ENCODE measurements at regions not wholly inside any gene's neighbourhood (a gene's known extent, or its start where the extent isn't known, plus 50 kb on each side); places are given as distances from the start of the nearest gene placed in this dataset.
"Not testable (repeated sequence)": the region's sequence is repeated elsewhere in the genome, so short reads cannot be mapped to it uniquely, and the experiment has no call there.

DNA sequence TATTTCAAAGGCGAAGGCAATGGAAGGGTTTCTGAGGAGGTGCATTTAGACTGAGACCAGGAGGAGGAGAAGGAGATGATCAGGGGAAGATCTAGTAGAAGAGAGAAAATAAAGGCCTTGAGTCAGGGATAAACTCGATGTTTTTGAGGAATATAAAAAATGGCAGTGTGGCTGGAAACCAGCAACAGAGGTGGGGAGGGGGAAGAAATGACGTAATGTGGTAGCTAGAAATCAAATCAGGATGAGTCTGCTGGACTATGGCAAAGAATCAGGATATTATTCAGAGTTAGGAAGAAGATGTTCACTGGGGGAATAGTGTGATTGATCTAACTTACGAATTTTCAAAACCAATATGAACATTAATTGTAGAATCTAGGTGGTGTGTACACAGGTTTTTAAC, 1673.9 kb upstream of the WWC1 start:
- DNase-seq (ENCODE audit: low spot score) = no peak
- FAIRE-seq = no peak

DNA sequence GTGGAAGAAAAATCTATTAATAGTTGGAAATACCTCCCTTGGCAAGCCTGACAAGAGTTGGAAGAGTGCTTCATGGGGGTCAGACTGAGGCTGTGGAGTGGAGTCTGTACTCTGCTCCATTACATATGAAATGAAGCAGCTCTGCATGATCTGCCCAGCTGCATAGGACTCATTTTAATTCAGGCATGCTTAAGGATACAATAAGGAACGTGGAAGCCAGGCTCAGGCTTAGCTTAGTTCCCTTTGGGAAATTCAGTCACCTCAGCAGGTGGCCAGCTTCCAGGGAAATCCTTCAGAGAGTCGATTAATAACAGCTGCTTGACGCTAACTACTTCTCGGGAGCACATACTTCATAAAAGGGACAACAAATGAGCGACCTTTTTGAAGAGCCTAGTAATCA, 1672.9 kb upstream of the WWC1 start:
- FAIRE-seq (no peak), DNase-seq (ENCODE audit: low spot score) (no peak)

DNA sequence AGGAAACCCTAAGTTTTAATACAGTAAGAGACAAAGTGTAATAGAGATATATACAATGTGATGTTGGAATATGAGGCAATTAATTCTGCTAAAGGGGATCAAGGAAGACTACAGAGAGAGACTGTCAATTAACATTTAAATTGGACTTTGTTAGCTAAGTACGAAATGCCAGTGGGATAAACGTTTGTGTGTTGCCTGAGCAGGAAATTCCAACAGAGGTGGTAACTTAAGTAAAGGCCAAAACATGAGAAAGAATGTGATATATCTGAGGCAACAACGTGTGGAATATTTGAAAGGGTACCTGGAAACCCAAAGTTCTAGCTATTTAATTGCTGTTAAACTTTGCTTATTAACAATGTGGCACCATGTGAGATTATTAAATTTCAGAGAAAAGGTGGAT, 1666.9 kb upstream of the WWC1 start:
- no peak for DNase-seq (ENCODE audit: low spot score)
- FAIRE-seq = no peak

DNA sequence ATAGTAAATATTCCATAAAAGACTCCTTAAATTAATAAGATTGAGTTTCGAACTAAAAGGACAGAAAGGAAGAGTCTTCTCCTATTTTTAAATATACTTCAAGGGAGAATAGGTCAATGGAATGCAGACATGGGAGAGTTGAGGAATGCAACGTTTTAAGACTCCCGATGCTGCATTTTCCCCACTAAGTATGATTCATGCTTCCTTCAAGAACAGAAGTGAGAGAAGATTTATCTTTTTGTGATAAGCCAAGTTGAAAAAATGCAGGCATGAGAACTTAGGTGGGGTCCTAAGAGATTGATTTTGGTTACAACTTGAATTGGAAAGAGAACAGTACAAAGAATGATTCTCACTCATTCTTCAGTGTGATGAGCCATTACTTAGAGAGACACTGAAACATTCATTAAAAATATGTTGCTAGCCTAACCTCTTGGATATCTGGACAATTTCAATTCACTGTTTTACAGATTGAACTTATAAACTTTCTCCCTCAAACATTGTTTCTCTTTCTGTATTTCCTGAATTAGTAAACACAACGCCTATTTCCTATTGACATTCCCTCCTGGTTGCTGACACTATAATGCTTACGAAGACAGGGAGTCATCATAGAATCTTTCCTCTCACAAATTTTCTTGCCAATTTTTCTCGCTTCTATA, 1666.1 kb upstream of the WWC1 start:
- FAIRE-seq (no peak), DNase-seq (ENCODE audit: low spot score) (no peak)

DNA sequence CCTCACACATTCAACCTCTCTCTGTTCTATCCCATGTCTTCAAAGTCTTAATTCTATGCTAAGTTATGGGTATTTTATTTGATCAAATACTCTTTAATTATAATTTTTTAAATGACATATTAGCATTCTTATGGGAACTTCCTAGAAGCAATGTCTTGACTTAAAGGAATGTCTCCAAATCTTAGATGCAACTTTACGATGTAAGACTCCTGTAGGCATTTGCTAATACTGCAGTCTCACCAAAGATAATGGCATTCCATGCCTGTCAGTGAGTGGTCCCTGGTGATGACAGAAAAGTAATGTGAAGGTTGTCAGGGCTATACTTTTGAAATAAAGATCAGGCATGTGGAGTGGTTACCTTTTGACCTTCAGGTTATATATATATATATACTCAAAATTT, 1654.2 kb upstream of the WWC1 start:
- FAIRE-seq = no peak
- DNase-seq (ENCODE audit: low spot score) = no peak

DNA sequence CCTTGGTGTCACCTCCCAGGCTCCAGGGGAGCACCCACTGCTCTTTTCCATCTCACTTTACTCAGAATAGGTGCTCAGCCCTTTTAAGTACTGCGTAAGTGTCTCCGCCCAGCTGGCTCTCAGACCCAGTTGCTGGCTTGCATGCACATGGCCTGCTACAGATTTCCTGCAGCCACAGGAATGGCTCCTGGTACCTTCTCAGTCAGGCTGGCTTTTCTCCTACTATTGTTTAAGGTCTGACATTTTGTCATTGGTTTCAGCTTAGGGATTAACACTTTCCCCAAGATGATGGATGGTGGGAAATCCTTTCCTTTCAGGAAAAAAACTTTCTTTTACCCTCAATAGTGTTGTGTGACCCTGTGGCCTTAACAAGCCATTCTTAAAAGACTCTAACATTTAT, 1652.3 kb upstream of the WWC1 start:
- FAIRE-seq (no peak), DNase-seq (ENCODE audit: low spot score) (no peak)

DNA sequence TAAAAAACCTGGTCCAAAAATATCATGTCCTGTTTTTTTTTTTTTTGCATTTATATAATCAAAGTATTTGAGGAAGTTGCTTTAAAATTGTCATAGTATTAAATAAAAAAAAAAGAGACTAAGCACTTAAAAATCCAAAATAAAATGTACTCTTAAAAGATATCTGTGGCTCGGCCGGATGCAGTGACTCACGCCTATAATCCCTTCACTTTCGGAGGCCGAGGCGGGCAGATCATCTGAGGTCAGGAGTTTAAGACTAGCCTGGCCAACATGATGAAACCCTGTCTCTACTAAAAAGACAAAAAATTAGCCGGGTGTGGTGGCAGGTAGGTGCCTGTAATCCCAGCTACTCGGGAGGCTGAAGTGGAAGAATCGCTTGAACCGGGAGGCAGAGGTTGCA, 1651.3 kb upstream of the WWC1 start:
- DNase-seq (ENCODE audit: low spot score); FAIRE-seq: not testable (repeated sequence)

DNA sequence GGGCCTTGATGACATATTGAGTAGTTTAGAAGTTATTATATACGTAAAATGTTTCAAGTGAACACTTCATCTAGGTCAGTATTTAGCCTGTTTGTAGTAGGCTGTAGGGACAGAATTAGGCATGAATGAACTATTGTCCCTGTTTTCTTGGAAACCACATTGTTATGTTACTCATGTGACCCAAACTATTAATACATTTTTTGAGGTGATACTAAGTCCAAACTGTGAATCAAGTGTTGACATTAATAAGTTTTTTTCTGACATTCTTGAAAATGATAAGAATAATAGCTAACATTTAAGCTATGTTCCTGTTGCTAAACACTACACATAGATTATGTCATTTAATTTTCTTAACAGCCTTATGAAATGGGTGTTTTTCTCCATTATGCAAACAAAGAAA, 1642.7 kb upstream of the WWC1 start:
- DNase-seq (ENCODE audit: low spot score) = no peak
- no peak for FAIRE-seq

DNA sequence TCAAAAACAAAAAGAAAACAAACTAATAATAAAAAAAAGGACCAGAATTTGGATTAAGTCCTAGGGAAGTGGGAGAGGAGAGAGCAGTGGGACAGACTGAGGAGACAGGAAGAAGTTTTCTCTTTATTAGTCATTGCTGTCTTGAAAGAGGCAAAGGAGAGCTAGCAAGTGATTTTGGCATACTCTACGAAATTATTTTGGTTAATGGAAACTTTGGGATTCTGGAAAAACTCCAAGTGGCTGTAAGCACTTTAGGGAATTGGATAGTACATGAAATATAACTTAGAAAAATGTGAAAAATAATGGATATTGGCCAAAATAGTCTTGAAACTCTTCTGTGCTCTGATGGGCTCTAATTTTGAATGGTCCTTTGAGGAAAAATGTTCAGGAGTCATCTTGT, 1641.8 kb upstream of the WWC1 start:
- no peak for FAIRE-seq
- no peak for DNase-seq (ENCODE audit: low spot score)

DNA sequence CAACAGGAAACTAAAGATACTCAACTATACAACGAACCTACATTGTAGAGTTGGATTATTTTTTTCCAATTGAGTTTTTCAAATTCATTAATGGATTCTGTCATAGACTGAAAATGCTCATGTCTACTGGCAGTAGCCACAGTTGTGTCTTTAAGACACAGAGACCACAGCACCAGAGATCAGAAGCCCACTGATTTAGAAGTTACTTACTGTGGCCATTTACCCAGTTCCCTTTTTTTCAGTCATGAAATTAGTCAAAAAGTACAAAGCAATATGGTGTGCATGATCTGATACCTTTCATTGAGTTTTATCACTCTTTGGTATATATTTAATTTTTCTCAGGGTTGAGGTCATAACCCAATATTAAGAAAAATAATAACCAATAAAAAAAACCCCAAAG, 1640.2 kb upstream of the WWC1 start:
- FAIRE-seq (no peak), DNase-seq (ENCODE audit: low spot score) (no peak)

DNA sequence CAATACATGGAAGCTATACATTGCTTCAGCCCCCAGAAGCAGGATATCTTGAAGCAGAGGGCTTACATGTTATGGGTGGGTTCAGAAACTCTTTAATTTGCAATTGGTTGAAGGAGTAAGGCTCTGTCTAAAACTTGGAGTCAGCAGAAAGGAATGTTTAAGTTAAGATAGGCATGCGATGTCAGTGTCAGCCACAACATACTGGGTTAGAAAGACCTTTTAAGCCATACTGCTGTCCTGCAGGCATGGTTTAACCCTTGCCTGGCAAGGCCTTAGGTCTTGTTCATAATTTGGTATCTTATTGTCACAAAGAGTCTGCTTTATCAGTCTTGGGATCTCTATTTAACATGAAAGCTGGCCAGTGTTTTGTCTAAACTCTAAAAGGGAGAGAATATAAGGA, 1619.6 kb upstream of the WWC1 start:
- no peak for DNase-seq (ENCODE audit: low spot score)
- FAIRE-seq = no peak

DNA sequence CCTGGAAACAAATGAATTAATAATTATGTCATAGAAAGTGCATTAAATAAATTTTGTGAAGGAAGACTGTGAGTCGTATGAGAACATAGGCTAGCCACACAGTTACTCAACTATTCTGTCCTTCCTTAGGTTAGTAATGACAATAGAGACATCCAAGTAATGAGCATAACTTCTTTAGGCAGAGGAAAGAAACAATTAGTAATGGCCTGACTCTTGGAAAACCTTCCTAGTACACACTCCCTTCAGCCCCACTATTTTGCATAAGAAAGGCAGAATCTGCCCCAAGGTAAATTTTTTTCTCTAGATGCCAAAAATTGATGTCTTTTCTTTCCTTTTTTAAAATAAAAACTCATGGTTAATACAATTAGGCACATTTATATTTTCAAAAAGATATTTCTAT, 1619.0 kb upstream of the WWC1 start:
- no peak for FAIRE-seq
- DNase-seq (ENCODE audit: low spot score) = no peak

DNA sequence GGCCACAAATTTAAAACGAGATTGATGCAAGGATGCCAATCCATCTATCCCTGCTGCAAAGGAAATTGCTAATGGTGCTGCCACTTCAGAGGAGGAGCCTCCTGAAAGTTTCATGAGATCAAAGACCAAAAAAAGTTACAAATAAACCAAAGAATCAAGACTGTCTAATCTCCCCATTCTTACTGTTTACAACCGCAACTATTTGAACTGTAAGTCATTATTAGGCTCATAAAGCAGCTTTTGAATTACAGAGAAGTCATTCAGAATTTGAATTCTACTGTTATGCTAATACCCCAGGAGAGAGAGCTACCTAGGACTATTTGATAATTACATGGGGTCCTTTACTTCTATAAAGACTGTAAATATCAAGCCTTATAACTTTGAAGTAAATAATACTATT, 1613.6 kb upstream of the WWC1 start:
- FAIRE-seq (no peak), DNase-seq (ENCODE audit: low spot score) (no peak)

DNA sequence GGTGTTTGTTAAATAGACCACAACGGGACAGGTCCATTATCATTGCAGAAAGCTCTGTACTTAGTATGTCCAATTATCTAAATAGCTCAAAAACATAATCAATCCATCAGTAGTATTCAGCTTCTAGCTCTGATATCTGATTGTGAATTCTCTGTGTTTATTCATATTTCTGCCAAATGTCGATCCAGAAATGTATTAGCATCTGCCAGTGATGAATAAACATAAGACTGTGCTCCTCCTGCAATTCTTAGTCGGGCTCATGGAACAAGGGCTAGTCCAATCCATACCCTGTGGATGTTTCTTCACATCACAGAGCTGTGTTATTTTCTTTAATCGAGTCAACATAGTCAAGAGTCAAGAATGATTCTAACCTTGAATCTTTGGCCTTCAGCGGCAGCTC, 1612.1 kb upstream of the WWC1 start:
- DNase-seq (ENCODE audit: low spot score) (no peak), FAIRE-seq (no peak)

DNA sequence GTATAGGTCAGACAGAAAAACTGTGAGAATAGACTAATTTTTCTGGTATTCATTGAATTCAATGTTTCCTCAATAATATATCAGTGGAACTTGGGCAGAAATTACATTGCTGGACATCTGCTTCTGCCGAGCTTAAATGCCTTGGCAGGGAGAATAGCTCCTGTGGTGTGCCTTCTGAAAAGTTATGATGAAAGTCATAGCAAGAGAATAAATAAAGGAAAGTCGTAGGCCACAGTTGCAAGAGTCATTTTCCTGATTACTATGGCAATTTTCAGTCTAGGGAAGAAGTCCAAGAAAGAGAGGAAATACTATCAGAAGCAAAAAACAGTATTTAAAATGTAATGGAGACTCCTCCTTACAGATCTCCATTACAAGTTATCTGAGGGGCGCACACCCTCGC, 1596.1 kb upstream of the WWC1 start:
- no peak for FAIRE-seq
- no peak for DNase-seq (ENCODE audit: low spot score)

DNA sequence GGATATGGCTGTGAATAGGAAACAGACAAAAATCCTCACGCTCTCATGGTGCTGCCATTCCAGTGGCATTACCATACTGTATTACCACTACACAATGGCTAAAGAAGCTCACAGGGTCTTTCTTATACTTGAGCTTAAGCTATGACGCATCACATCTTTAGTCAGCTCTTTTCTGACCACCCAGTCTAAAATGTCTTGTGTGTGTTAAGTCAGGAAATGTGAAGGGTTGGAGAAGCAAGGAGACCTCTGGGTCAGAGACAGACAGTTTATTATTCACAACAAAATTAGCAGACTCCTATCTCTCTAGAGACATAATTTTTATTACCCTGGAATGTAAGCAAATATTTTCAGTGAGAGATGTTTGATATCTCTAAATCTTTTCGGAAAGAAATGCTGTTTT, 1583.2 kb upstream of the WWC1 start:
- FAIRE-seq (no peak), DNase-seq (ENCODE audit: low spot score) (no peak)

DNA sequence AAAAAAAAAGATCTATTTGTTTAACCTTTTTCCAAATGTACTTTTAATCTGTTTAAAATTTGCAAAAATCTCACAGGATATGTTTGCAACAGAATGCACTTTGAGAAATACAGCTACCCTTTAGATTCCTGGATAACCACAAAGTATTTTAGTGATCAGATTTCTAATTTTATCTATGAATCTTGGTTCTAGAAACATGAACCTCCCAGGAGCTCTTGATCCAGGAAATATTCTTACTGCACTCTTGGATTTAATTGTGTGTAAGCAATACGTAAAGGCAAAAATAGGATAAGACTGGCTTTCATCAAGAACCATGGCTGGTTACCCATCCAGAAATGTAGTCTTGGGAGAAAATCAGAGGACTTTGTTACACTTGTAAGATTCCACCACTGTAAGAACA, 1581.8 kb upstream of the WWC1 start:
- FAIRE-seq (no peak), DNase-seq (ENCODE audit: low spot score) (no peak)

DNA sequence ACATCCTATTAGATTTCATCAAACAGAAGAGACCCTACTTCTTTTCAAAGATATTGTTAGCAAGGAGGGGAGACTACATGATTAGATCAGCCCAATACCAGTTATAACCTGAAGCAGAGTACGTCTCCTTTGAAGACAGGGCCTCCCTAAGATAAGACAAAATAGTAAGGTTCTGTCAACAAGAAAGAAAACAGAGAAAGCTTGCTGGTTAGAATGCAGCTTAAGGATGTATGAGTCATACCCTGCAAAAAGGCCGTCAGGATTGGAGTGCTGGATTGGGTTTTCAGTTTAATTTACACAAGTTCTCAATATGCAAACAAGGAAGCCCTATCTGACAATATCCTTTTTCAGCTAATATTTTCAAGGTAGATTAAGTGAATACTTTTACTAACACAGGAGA, 1581.2 kb upstream of the WWC1 start:
- no peak for DNase-seq (ENCODE audit: low spot score)
- FAIRE-seq = no peak

DNA sequence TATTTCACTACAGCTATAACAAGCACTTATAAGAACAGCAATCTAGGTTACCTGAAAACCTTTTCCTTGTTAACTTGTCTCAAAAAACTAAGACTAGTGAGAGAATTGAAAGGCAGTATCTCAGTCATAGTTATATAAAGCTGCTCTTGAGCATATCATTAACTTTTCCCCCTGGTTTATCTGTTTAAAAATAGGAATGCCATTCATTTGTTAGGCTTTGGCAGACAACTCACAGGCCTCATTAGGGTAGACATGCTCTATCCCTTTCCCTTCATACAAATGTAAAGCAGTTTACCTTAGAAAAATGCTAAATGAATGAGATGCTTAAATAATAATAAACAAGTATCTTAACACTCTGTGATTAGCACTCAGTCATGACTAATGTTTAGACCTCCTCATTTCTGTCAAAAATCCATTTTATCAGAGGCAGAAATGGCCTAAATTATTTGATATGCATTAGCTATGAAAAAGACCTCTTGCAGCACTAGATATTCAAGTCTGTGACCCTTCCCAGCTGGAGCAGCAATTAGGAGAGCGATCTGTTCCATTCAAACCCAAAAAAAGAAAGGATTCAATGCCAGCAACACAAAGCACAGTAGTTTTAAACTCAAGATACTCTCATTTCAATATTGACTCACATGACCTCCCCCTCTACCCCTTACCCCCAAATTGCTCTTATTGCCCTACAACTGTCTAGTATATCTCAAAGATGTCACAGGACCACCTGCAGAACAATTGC, 1578.8 kb upstream of the WWC1 start:
- DNase-seq (ENCODE audit: low spot score) = no peak
- FAIRE-seq = no peak

DNA sequence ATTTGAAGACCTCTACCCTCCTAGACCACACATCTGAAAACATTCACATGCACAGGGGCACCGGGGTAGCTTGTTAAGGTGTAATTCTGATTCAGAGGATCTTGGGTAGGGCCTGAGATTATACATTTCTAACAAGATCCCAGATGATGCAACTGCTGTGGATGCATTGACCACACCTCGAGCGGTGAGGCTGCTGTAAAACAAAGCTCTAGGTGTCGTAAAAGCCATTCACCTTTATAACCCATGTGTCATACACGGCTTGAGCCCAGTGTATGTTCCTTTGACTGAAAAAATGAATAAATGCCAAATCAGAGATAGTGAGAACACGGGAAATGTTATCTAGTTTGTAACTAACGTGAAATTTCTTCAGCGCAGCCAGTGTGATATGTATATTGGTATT, 1578.2 kb upstream of the WWC1 start:
- FAIRE-seq (no peak), DNase-seq (ENCODE audit: low spot score) (no peak)

DNA sequence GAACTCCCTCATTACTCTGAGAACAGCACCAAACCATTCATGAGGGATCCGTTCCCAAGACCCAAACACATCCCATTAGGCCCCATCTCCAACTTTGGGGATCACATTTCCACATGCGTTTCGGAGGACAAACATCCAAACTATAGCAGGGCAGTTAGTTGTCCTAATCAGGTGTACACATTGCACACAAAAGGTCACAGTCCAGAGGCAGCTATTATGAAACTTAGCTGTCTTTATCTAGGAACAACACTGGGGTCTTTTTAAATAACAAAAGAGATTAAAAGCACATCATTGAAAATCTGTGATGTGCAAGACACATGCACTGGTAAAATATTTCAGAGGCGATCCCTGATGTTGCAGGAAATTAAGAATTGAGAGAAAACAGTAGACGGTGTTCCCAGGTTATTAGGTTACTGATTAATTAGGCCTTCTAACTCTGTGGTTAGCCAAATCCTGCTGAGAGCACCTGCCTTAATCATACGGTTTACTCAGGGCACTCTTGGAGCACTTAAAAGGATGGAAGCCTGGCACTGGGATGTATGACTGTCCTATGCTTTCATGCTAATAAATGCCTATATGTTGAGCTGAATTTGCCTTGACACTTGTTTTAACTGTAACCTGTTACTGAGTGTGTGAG, 1574.5 kb upstream of the WWC1 start:
- DNase-seq (ENCODE audit: low spot score) (no peak), FAIRE-seq (no peak)

DNA sequence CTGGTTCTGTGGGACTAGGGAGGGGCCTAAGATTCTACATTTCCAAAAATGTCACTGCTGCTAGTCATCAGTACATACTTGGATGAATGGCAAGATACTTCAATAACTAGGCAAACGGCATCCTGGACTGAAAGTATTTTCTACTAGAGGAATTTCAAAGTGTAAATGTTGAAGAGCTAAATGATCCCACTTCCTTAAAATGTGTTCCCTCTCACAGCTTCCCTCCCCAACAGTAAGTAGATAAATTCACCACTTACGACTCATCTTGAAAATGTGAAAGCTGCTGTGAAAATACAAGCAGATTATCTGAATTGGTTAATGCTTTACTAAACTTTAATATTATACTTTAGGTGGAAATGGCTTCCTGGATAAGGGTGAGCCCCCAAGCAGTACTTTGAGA, 1571.5 kb upstream of the WWC1 start:
- no peak for DNase-seq (ENCODE audit: low spot score)
- no peak for FAIRE-seq

DNA sequence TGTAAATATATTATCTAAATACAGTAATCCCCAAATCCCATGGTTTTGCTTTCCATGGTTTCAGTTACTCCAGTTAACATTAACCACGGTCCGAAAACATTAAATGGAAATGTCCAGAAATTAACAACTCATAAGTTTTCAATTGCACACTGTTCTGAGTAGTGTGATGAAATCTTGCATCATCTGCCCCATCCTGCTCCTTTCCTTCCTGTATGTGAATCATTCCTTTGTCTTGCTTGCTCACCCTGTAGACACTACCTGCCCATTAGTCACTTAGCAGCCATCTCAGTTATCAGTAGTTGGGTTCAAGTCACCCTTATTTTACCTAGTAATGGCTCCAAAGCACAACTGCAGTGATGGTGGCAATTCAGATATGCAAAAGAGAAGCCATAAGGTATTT, 1568.5 kb upstream of the WWC1 start:
- DNase-seq (ENCODE audit: low spot score) = peak; percentile 79
- no peak for FAIRE-seq

Measured in RCC 7860 (cell line).